ENCODE measurements at regions not wholly inside any gene's neighbourhood (a gene's known extent, or its start where the extent isn't known, plus 50 kb on each side); places are given as distances from the start of the nearest gene placed in this dataset.

DNA sequence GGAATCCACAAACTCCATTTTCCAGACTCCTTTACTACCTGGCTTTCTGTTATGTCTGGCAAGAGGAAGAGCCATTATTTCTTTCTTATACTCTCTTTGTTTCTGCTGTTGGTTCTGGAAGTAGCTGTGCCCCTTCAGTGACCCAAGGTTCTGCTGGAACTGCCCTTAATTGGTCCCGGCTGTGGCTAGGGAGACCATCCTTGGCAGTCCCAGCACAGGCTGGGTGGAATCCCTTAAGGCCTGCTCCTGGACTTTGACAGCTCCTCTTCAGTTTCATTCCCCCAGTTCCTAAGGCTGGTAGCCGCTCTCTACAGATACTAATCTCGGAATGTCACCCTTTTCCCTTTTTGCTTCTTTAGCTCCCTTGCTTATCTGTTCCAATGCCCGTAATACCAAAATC is 81.9 kb upstream of the GLIS3 start:
- TF ChIP-seq, protein P1, sequence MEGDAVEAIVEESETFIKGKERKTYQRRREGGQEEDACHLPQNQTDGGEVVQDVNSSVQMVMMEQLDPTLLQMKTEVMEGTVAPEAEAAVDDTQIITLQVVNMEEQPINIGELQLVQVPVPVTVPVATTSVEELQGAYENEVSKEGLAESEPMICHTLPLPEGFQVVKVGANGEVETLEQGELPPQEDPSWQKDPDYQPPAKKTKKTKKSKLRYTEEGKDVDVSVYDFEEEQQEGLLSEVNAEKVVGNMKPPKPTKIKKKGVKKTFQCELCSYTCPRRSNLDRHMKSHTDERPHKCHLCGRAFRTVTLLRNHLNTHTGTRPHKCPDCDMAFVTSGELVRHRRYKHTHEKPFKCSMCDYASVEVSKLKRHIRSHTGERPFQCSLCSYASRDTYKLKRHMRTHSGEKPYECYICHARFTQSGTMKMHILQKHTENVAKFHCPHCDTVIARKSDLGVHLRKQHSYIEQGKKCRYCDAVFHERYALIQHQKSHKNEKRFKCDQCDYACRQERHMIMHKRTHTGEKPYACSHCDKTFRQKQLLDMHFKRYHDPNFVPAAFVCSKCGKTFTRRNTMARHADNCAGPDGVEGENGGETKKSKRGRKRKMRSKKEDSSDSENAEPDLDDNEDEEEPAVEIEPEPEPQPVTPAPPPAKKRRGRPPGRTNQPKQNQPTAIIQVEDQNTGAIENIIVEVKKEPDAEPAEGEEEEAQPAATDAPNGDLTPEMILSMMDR (IDR thresholded peaks at IDR 0.05; ENCODE audit: control extremely low read depth, extremely low read depth, low read depth, missing control alignments), result no peak
- POLR2A ChIA-PET, result no interaction called here
- CTCF ChIA-PET, result interaction anchor here (0.8 to 1.9 kb wide), 7 partner anchors 13 to 324 kb away, joined by 3 to 10 read pairs (median 3); no protein-coding TSS in a partner anchor
- no peak for DNase-seq (ENCODE audit: extremely low spot score)

DNA sequence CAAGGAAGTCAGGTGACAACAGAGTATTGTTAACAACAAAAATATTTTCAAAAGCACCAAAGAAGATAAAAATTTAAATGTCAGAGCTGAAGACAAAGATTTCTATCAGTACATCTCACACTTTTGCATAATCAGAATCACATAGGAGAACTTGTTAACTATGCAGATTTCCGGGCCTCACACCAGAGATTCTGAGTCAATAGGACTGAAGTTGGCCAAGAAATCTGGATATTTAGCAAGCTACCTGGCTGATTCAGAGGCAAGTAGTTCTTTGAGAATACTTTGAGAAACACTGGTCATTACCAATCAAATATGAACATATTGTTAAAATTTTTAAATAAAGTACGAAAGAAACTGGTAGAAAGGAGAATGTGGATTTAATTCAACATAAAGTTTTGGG is 80.5 kb upstream of the GLIS3 start:
- TF ChIP-seq, protein P1 (IDR thresholded peaks at IDR 0.05; ENCODE audit: control extremely low read depth, extremely low read depth, low read depth, missing control alignments), result no peak
- no peak for DNase-seq (ENCODE audit: extremely low spot score)
- CTCF ChIA-PET, result interaction anchor here (1.3 to 1.6 kb wide), 3 partner anchors 14 to 64 kb away, joined by 3 to 5 read pairs (median 4); no protein-coding TSS in a partner anchor
- POLR2A ChIA-PET, result no interaction called here

DNA sequence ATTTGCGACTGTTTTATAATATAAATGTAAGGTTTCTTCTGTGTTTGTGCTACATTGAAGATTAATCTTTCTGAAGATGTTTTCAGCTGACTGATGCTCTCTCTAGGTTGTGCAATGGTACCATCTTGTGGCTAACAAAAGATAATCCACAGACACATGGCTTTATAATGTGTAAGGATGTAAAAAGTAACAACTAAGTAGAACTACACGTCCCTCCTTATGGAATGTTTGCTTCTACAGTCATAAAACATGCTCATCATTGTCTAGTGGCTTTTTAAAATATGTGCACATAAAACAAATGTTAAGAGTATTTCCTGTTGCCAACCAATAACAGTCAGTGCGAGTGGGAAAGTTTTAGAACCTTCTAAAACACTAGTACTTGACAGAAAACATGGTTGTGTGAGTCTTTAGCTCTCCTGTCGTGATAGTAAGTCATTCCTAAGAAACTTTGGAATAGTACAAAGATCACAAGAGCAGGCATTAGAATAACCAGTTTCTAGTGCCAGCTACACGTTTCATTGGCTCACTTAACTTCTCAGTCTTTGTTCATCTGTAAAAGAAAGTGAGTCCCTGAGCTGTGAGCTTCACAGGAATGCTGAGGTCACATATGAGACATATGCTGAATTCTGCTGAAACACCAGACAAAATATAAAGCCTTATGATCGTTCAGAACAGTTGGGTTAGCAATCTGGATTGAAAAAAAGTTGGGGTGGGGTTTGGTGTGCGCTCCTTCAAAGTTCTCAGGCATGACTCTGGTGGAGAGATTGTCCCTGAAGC is 75.7 kb upstream of the GLIS3 start:
- TF ChIP-seq, protein P1 (IDR thresholded peaks at IDR 0.05; ENCODE audit: control extremely low read depth, extremely low read depth, low read depth, missing control alignments), result peak; percentile 41
- no peak for DNase-seq (ENCODE audit: extremely low spot score)
- ChIA-PET CTCF (interaction anchor here (0.7 to 2.8 kb wide), 6 partner anchors 9 to 644 kb away, joined by 3 to 17 read pairs (median 4); no protein-coding TSS in a partner anchor), POLR2A (no interaction called here)

DNA sequence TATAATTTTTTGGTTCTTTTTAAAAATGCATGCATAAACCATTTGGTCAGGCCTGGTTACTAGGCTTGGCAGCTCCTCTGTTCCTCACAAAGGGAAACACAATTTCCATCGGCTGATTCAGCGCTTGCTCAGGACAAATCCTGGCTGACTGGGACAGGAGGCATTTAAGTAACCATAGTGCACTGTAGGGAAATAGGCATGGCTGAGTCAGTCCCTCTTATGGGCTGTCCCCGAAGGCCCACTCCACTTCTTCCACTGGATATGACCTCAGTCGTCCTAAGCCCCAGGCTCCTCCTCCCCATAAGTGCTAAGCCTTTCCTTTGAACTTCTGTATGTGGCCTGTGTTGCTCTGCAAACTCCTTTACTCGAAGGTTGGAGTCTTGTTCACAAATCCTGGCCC is 71.2 kb upstream of the GLIS3 start:
- TF ChIP-seq, protein P1 (IDR thresholded peaks at IDR 0.05; ENCODE audit: control extremely low read depth, extremely low read depth, low read depth, missing control alignments), result no peak
- ChIA-PET CTCF (interaction anchor here (1.3 kb wide), 1 partner anchor 55 kb away, joined by 3 read pairs; no protein-coding TSS in a partner anchor), POLR2A (no interaction called here)
- DNase-seq (ENCODE audit: extremely low spot score), result no peak

DNA sequence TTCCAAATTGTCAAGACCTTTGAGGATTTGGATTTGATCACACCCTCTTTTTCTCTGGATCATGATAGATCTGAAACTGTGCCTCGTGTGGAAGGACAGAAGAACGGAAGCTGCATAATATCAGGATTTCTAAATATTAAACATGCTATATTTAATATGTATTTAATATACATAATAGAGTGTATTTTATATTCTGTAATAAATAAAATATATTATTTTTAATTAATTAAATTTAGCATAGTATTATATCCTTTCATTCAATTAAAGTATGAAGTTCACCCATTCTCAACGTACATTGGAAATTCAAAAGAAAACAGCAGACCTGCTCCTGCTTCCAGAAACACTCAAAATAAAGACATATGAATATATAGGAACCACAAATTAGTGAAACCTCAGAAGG is 70.6 kb upstream of the GLIS3 start:
- TF ChIP-seq, protein P1 (IDR thresholded peaks at IDR 0.05; ENCODE audit: control extremely low read depth, extremely low read depth, low read depth, missing control alignments), result no peak
- no peak for DNase-seq (ENCODE audit: extremely low spot score)
- ChIA-PET POLR2A (no interaction called here), CTCF (interaction anchor here (1.3 kb wide), 1 partner anchor 55 kb away, joined by 3 read pairs; no protein-coding TSS in a partner anchor)

DNA sequence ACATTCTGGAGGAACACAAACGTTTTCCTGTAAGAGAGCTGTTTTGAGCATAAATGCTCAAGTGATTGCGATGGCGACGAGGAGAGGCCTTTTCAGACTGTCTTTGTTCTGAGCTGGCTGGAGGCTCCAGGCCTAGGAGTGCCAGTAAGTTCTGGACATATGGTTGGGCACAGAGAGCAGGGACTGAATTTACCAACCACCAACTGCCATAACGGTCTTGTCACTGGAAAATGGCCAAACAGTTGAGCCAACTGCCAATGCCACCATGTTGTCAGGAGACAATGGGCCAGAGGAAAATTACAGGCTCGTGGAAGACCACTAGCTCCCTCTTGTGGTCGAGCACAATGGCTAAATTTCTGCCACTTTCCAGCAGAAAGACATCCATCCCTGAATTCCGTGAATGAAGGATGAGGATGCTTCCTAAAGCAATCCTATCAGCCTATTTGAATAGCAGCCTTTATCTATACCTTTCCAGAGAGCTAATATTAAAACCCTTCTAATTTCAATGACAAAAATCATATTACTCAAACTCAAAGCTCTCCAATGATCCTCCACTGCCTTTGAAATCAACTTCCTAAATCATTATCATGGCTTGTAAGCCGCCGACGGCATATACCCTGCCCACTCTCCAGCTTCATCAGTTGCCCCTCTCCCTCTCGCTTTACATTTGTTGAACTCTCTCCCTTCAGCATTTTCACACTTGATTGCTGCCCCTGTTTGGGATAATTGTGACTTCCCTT is 66.9 kb upstream of the GLIS3 start:
- CTCF ChIA-PET, result interaction anchor here (0.9 to 4.6 kb wide), 37 partner anchors 9 to 1509 kb away, joined by 3 to 55 read pairs (median 5); no protein-coding TSS in a partner anchor
- TF ChIP-seq, protein P1 (IDR thresholded peaks at IDR 0.05; ENCODE audit: control extremely low read depth, extremely low read depth, low read depth, missing control alignments), result peak; percentile 64
- POLR2A ChIA-PET, result no interaction called here
- peak; percentile 34 for DNase-seq (ENCODE audit: extremely low spot score)

Measured in GM10248 (cell line).